OCI-LY1 (cell line): ENCODE measurements at regions not wholly inside any gene's neighbourhood (a gene's known extent, or its start where the extent isn't known, plus 50 kb on each side); places are given as distances from the start of the nearest gene placed in this dataset.

Source experiments
- H2AFZ ChIP-seq: fragments of 200-600 bp; sonication (generic), shearing (Covaris generic); 2 replicates; pipeline ENCODE4 v1.6.0; 2014; ENCODE audit warnings: antibody characterized with exemption, mild to moderate bottlenecking, low read length
- H3F3A ChIP-seq: fragments of 200-600 bp; sonication (generic), shearing (Covaris generic); 2 replicates; pipeline ENCODE4 v1.6.0; 2014; ENCODE audit warnings: mild to moderate bottlenecking, antibody characterized with exemption, low read length, moderate library complexity; ENCODE audit not compliant: insufficient read depth
- H3K27ac ChIP-seq: fragments of 200-600 bp; sonication (generic); 2 replicates; pipeline ENCODE4 v1.5.1; 2014; ENCODE audit warnings: low read length, mixed run types, mild to moderate bottlenecking, low read depth; ENCODE audit not compliant: poor library complexity, severe bottlenecking
- H3K27me3 ChIP-seq: fragments of 200-600 bp; sonication (generic); 2 replicates; pipeline ENCODE4 v1.6.0; 2014; ENCODE audit warnings: antibody characterized with exemption, mild to moderate bottlenecking, low read length, moderate library complexity; ENCODE audit not compliant: insufficient read depth
- H3K36me3 ChIP-seq: fragments of 200-600 bp; sonication (generic); 2 replicates; pipeline ENCODE4 v1.6.1; 2014; ENCODE audit warnings: mild to moderate bottlenecking, antibody characterized with exemption, low read length, moderate library complexity, mixed read lengths; ENCODE audit not compliant: insufficient read depth
- H3K4me1 ChIP-seq: fragments of 200-600 bp; sonication (generic); 2 replicates; pipeline ENCODE4 v1.5.1; 2014; ENCODE audit warnings: mild to moderate bottlenecking, low read length, moderate library complexity; ENCODE audit not compliant: insufficient read depth, severe bottlenecking
- H3K4me2 ChIP-seq: fragments of 200-600 bp; sonication (generic), shearing (Covaris generic); 2 replicates; pipeline ENCODE4 v1.6.1; 2014; ENCODE audit warnings: low read length
- H3K4me3 ChIP-seq: fragments of 200-600 bp; sonication (generic); 2 replicates; pipeline ENCODE4 v1.5.1; 2014; ENCODE audit warnings: low read length, low read depth, mild to moderate bottlenecking, mixed read lengths; ENCODE audit not compliant: poor library complexity, severe bottlenecking
- H3K79me2 ChIP-seq: fragments of 200-600 bp; shearing (Covaris generic); 2 replicates; pipeline ENCODE4 v1.6.1; 2016; ENCODE audit warnings: mixed run types, low read length, mixed read lengths; ENCODE audit not compliant: insufficient read depth
- H3K9ac ChIP-seq: fragments of 200-600 bp; sonication (generic), shearing (Covaris generic); 2 replicates; pipeline ENCODE4 v1.6.1; 2014; ENCODE audit warnings: mild to moderate bottlenecking, low read length, mixed read lengths
- H3K9me2 ChIP-seq: fragments of 200-600 bp; sonication (generic), shearing (Covaris generic); 2 replicates; pipeline ENCODE4 v1.6.1; 2014; ENCODE audit warnings: low read depth, mild to moderate bottlenecking, low read length, mixed read lengths
- H3K9me3 ChIP-seq: fragments of 200-600 bp; shearing (Covaris generic); 2 replicates; pipeline ENCODE4 v1.6.1; 2014; ENCODE audit warnings: low read length, mixed read lengths
- H4K20me1 ChIP-seq: fragments of 200-600 bp; sonication (generic), shearing (Covaris generic); 2 replicates; pipeline ENCODE4 v1.6.0; 2016; ENCODE audit warnings: mild to moderate bottlenecking, low read length; ENCODE audit not compliant: insufficient read depth
- CTCF ChIP-seq: fragments of 200-600 bp; sonication (generic), shearing (Covaris generic); IDR thresholded peaks from 2 replicates; pipeline ENCODE4 v1.5.1; 2017; ENCODE audit warnings: mild to moderate bottlenecking, antibody characterized with exemption, low read length, moderate library complexity, mixed read lengths
- EZH2 ChIP-seq: fragments of 200-600 bp; sonication (generic), shearing (Covaris generic); IDR thresholded peaks from 2 replicates; pipeline ENCODE4 v1.8.0; 2017; ENCODE audit warnings: borderline replicate concordance, mixed run types, mild to moderate bottlenecking, antibody characterized with exemption, low read length, moderate library complexity, mixed read lengths

GRCh38 chr4:101515566-101515965 lies 168.2 kb upstream of the PPP3CA start:
- H2AFZ ChIP-seq, result no peak overlapping the region
- H3K79me2 ChIP-seq, result no peaks in the 10 kb centered on the region; the same call in 1 of the 2 replicates
- no peaks in the 10 kb centered on the region for H3K27me3 ChIP-seq
- H3K4me3 ChIP-seq, result no peak overlapping the region
- no peak overlapping the region for H3K9ac ChIP-seq
- no peaks in the 10 kb centered on the region for H3K4me1 ChIP-seq
- no peaks in the 10 kb centered on the region for H4K20me1 ChIP-seq
- H3K36me3 ChIP-seq, result no peaks in the 10 kb centered on the region
- no peak overlapping the region for H3K27ac ChIP-seq
- H3K4me2 ChIP-seq, result no peak overlapping the region
- H3K9me2 ChIP-seq, result no peaks in the 10 kb centered on the region
- H3F3A ChIP-seq, result no peaks in the 10 kb centered on the region
- no peaks in the 10 kb centered on the region for H3K9me3 ChIP-seq
- TF ChIP-seq EZH2, result no peak
- TF ChIP-seq CTCF, result no peak

- no peak overlapping the region for H3K4me3 ChIP-seq
- H3F3A ChIP-seq, result no peaks in the 10 kb centered on the region
- H4K20me1 ChIP-seq, result no peaks in the 10 kb centered on the region
- H3K9ac ChIP-seq, result no peak overlapping the region
- H3K9me3 ChIP-seq, result no peaks in the 10 kb centered on the region
- H2AFZ ChIP-seq, result no peak overlapping the region
- H3K4me2 ChIP-seq, result no peak overlapping the region
- H3K9me2 ChIP-seq, result no peaks in the 10 kb centered on the region
- no peaks in the 10 kb centered on the region; the same call in 1 of the 2 replicates for H3K79me2 ChIP-seq
- H3K4me1 ChIP-seq, result no peaks in the 10 kb centered on the region
- H3K27ac ChIP-seq, result no peak overlapping the region
- H3K27me3 ChIP-seq, result no peaks in the 10 kb centered on the region
- H3K36me3 ChIP-seq, result no peaks in the 10 kb centered on the region
- no peak for TF ChIP-seq EZH2
- TF ChIP-seq CTCF, result no peak
These were observed 167.8 kb upstream of the PPP3CA start for GRCh38 chr4:101515099-101515498.

DNA sequence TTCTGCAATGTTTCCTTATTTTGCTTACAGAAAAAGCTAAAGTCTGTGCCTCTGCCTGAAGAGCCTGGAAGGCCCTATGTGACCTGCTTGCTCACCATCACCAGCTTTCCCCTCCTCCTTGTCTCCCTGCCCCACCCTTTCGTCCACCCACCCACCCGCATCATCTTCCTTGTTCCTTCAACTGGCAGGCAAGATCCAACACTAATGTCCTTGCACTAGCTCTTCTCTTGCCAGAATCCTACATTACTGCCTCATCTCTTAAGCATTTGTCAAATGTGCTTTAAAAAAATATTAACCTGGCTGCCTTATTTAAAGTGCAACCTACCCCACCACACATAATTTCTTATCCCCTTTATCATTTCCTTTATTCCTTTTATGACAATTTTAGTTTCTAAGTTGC lies 165.1 kb upstream of the PPP3CA start:
- Histone ChIP-seq H2AFZ (no peak overlapping the region), H3F3A (no peaks in the 10 kb centered on the region), H3K4me1 (no peaks in the 10 kb centered on the region), H3K79me2 (no peaks in the 10 kb centered on the region; the same call in 1 of the 2 replicates), H4K20me1 (no peaks in the 10 kb centered on the region), H3K9me3 (no peaks in the 10 kb centered on the region), H3K9me2 (no peaks in the 10 kb centered on the region), H3K9ac (no peak overlapping the region), H3K4me2 (no peak overlapping the region), H3K27me3 (no peaks in the 10 kb centered on the region), H3K27ac (no peak overlapping the region), H3K4me3 (no peak overlapping the region), H3K36me3 (no peaks in the 10 kb centered on the region)
- TF ChIP-seq EZH2 (no peak), CTCF (no peak)
